ENCODE measurements at regions not wholly inside any gene's neighbourhood (a gene's known extent, or its start where the extent isn't known, plus 50 kb on each side); places are given as distances from the start of the nearest gene placed in this dataset.

GRCh38 chr12:47378222-47378582 is 298.4 kb upstream of the AMIGO2 start:
- Mint-ChIP-seq H3K27me3 (ENCODE audit: unreplicated experiment) (no peaks in the 10 kb centered on the region), H3K4me3 (ENCODE audit: unreplicated experiment) (no peak overlapping the region), H3K36me3 (ENCODE audit: unreplicated experiment) (no peaks in the 10 kb centered on the region), H3K9me3 (ENCODE audit: unreplicated experiment) (peaks cover 6% of the 10 kb centered on the region), H3K4me1 (ENCODE audit: unreplicated experiment) (peaks cover 18% of the 10 kb centered on the region), H3K27ac (ENCODE audit: unreplicated experiment) (peak overlapping the region; percentile 90)
- TF ChIP-seq CTCF (IDR thresholded peaks at IDR 0.05): no peak
- DNase-seq (ENCODE audit: extremely low spot score, unreplicated experiment): no peak

- Mint-ChIP-seq H3K4me3 (ENCODE audit: unreplicated experiment) (no peak overlapping the region), H3K36me3 (ENCODE audit: unreplicated experiment) (no peaks in the 10 kb centered on the region), H3K4me1 (ENCODE audit: unreplicated experiment) (peaks cover 18% of the 10 kb centered on the region), H3K9me3 (ENCODE audit: unreplicated experiment) (peaks cover 6% of the 10 kb centered on the region), H3K27ac (ENCODE audit: unreplicated experiment) (peak overlapping the region; percentile 90), H3K27me3 (ENCODE audit: unreplicated experiment) (no peaks in the 10 kb centered on the region)
- no peak for TF ChIP-seq CTCF (IDR thresholded peaks at IDR 0.05)
- DNase-seq (ENCODE audit: extremely low spot score, unreplicated experiment): no peak
Measured at GRCh38 chr12:47377414-47378221, 297.9 kb upstream of the AMIGO2 start.

GRCh38 chr12:47376927-47377326 is 297.2 kb upstream of the AMIGO2 start:
- DNase-seq (ENCODE audit: extremely low spot score, unreplicated experiment): no peak
- H3K4me1 Mint-ChIP-seq (ENCODE audit: unreplicated experiment): peaks cover 18% of the 10 kb centered on the region
- no peaks in the 10 kb centered on the region for H3K27me3 Mint-ChIP-seq (ENCODE audit: unreplicated experiment)
- peaks cover 6% of the 10 kb centered on the region for H3K9me3 Mint-ChIP-seq (ENCODE audit: unreplicated experiment)
- no peak overlapping the region for H3K4me3 Mint-ChIP-seq (ENCODE audit: unreplicated experiment)
- H3K27ac Mint-ChIP-seq (ENCODE audit: unreplicated experiment): no peak overlapping the region
- no peaks in the 10 kb centered on the region for H3K36me3 Mint-ChIP-seq (ENCODE audit: unreplicated experiment)
- TF ChIP-seq CTCF (IDR thresholded peaks at IDR 0.05): no peak

- H3K27ac Mint-ChIP-seq (ENCODE audit: unreplicated experiment): no peak overlapping the region
- TF ChIP-seq CTCF (IDR thresholded peaks at IDR 0.05): no peak
- H3K27me3 Mint-ChIP-seq (ENCODE audit: unreplicated experiment): no peaks in the 10 kb centered on the region
- H3K4me1 Mint-ChIP-seq (ENCODE audit: unreplicated experiment): peaks cover 11% of the 10 kb centered on the region
- peaks cover 6% of the 10 kb centered on the region for H3K9me3 Mint-ChIP-seq (ENCODE audit: unreplicated experiment)
- no peak overlapping the region for H3K4me3 Mint-ChIP-seq (ENCODE audit: unreplicated experiment)
- DNase-seq (ENCODE audit: extremely low spot score, unreplicated experiment): no peak
- H3K36me3 Mint-ChIP-seq (ENCODE audit: unreplicated experiment): no peaks in the 10 kb centered on the region
Measured at GRCh38 chr12:47373554-47374150, 293.9 kb upstream of the AMIGO2 start.

GRCh38 chr12:47370421-47370820 is 290.7 kb upstream of the AMIGO2 start:
- H3K27ac Mint-ChIP-seq (ENCODE audit: unreplicated experiment): no peak overlapping the region
- H3K36me3 Mint-ChIP-seq (ENCODE audit: unreplicated experiment): no peaks in the 10 kb centered on the region

More at GRCh38 chr12:47370421-47370820, 290.7 kb upstream of the AMIGO2 start:
- no peak for TF ChIP-seq CTCF (IDR thresholded peaks at IDR 0.05)
- Mint-ChIP-seq H3K4me3 (ENCODE audit: unreplicated experiment) (no peak overlapping the region), H3K9me3 (ENCODE audit: unreplicated experiment) (peaks cover 6% of the 10 kb centered on the region), H3K4me1 (ENCODE audit: unreplicated experiment) (no peaks in the 10 kb centered on the region), H3K27me3 (ENCODE audit: unreplicated experiment) (no peaks in the 10 kb centered on the region)
- no peak for DNase-seq (ENCODE audit: extremely low spot score, unreplicated experiment)
